Stimulated activated CD8-positive, alpha-beta memory T cell treated with anti-CD3 and anti-CD28 coated beads, Interleukin-15, amount 100 ng/mL, for 48 hours (primary cell): ENCODE measurements at regions not wholly inside any gene's neighbourhood (a gene's known extent, or its start where the extent isn't known, plus 50 kb on each side); places are given as distances from the start of the nearest gene placed in this dataset.
"Not testable (repeated sequence)": the region's sequence is repeated elsewhere in the genome, so short reads cannot be mapped to it uniquely, and the experiment has no call there.

Experiments
- DNase-seq, 2 donors: peaks; one replicate each; pipeline ENCODE4 v3.0.0-alpha.2; 2020; ENCODE audit warnings: low read depth in 2 of 2

- no peak for DNase-seq
Measured at GRCh38 chr1:238465449-238465848, 574.7 kb upstream of the ZP4 start.

GRCh38 chr1:238458899-238459298 lies 568.2 kb upstream of the ZP4 start:
- no peak for DNase-seq

- DNase-seq: no peak
Measured at GRCh38 chr1:238457610-238458009, 566.9 kb upstream of the ZP4 start.

- DNase-seq: no peak
Measured at GRCh38 chr1:238451781-238452310, 561.1 kb upstream of the ZP4 start.

- no peak for DNase-seq
Measured at GRCh38 chr1:238450976-238451375, 560.3 kb upstream of the ZP4 start.

- DNase-seq: no peak
Measured at GRCh38 chr1:238443687-238444086, 553.0 kb upstream of the ZP4 start.

- no peak for DNase-seq
Measured at GRCh38 chr1:238439511-238439910, 548.8 kb upstream of the ZP4 start.

- no peak for DNase-seq
Measured at GRCh38 chr1:238438311-238439270, 547.9 kb upstream of the ZP4 start.

- not testable (repeated sequence) for DNase-seq
Measured at GRCh38 chr1:238429703-238430102, 539.0 kb upstream of the ZP4 start.

GRCh38 chr1:238419209-238419608 lies 528.5 kb upstream of the ZP4 start:
- DNase-seq: no peak

- no peak for DNase-seq
Measured at GRCh38 chr1:238409932-238410331, 519.2 kb upstream of the ZP4 start.

- no peak for DNase-seq
Measured at GRCh38 chr1:238409191-238409850, 518.6 kb upstream of the ZP4 start.

GRCh38 chr1:238408737-238409136 lies 518.0 kb upstream of the ZP4 start:
- DNase-seq: no peak

GRCh38 chr1:238406098-238406860 lies 515.6 kb upstream of the ZP4 start:
- DNase-seq: no peak

- DNase-seq: no peak
Measured at GRCh38 chr1:238404921-238405320, 514.2 kb upstream of the ZP4 start.

- DNase-seq: no peak
Measured at GRCh38 chr1:238404481-238404880, 513.8 kb upstream of the ZP4 start.

- no peak for DNase-seq
Measured at GRCh38 chr1:238401144-238401543, 510.4 kb upstream of the ZP4 start.

GRCh38 chr1:238399558-238399957 lies 508.8 kb upstream of the ZP4 start:
- DNase-seq: no peak

GRCh38 chr1:238396140-238396539 lies 505.4 kb upstream of the ZP4 start:
- no peak for DNase-seq

- DNase-seq: no peak
Measured at GRCh38 chr1:238384381-238384780, 493.7 kb upstream of the ZP4 start.

GRCh38 chr1:238380167-238380566 lies 489.4 kb upstream of the ZP4 start:
- DNase-seq: no peak

GRCh38 chr1:238379446-238379845 lies 488.7 kb upstream of the ZP4 start:
- not testable (repeated sequence) for DNase-seq
